ENCODE measurements at regions not wholly inside any gene's neighbourhood (a gene's known extent, or its start where the extent isn't known, plus 50 kb on each side); places are given as distances from the start of the nearest gene placed in this dataset.

DNA sequence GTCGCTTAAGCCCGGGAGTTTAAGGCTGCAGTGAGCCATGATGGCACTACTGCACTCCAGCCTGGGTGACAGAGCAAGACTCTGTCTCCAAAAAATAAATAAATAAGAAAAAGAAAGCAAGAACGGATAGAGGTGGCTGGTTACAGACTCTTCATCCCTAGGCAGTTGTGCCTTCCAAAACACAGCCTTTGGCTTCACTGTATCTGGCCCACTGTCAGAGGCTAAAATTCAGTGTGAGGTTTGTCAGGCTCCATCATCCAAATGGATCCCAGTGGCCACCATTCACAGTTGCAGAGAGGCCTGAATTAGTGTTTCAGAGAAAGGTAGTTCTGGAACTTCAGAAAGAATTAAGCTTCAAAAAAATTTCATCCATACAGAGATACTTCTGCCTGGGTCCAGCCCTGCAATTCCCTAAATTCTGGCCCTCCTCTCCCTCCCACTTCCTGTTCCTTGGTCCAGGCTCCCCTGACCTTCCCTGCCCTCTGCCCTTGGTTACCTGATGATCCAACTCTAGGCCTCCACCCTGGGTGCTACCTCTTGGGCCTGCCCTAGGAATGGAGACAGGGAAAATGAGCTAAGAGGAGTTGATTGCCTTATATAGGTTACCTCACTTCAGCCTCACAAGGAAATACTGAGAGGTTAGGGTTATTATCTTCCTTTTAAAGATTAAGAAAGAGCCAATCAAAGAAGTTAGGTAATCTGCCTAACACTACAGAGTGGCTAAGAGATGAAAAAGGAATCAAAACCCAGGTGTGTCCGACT lies 97.2 kb upstream of the SLC44A1 start:
- DNase-seq: no peak

DNA sequence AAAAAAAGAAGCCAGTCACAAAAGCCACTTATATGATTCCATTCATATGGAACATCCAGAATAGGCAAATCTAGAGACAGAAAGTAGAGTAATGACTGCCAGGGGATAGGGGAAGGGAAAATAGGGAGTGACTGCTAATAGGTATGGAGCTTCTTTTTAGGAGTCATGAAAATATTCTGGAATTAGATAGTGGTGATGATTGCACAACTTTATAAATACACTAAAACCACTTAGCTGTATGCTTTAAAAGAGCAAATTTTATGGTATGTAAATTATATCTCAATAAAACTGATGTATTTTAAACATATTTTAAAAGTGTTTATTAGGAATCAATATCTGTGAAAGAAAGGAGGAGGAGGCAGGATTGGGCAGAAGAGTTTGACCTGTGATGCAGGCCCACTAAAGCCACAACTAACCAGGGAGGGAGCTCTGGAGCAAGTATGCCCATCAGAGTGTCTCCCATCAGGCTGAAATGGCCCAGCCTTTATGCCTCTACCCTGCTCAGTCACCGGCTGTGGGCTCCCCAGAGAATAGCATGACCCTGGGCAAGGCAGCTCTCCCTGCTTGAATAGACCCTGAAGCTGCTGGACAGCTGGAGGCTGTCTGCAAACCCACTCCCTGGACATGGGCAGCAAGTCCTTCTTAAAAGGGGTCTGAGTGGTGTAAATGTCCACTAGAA lies 96.0 kb upstream of the SLC44A1 start:
- DNase-seq: no peak

DNA sequence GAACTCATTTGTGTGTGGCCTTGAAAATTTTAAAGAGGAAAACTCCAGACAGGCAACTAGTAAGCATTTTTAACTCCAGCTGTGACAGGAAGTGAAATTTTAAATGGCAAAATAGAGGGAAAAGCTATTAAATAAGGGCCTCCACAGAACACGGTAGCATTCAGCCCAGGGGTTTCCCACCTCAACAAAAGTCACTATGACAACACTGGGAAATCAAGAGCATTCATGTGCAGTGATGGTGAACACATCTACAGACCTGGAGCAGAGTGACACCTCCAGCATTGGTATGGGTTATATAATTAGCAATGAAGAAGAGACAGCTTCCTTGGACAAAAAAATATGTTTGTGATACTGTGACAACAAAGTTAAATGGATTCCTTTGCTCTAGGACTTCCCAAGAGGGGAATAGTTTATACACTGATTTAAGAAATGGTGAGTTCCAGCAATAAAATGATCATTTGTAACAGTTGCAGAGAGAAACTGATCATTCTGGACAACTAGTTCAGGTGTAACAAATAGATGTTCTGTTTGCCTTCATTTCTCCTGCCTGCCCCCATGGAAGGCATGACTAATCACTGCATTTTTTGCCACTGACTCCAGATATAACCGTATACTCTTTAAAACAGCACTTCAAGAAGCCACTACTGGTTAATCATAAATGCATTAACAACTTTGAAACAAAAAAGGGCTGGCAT lies 93.3 kb upstream of the SLC44A1 start:
- DNase-seq: no peak

DNA sequence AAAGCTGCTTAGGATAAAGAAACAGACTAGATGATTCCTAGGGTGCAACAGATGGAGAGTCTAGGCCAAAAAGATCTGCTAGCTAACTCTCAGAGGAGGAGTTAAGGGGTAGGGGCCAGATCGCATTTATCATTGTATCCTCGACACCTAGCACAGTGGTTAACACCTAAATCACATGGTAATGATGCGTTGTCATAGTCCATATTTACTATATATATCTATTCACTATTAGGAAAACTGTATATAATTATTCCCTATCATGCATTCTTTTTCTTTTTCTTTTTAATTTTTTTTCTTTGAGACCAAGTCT lies 92.8 kb upstream of the SLC44A1 start:
- no peak for DNase-seq

DNA sequence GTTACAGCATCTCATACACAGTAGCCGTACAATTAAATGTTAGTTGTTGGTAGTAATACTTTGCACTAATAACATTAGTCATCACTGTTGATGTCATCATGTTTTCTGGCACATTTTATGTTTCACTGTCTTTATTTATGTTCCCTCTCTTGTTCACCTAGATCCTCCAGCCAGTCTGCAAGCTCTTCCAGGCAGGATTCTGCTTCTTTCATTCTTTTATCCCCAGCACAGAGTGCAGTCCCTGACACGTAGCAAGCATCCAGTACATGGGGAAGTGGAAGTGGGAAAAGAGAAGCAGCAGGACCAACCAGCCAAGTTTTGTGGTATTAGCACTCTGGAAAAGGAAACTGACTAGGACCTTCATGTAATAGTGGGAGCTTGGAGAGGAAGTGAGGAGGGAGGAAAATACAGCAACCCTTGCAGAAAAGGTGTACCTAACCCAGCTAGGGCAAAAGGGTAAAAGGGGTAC lies 89.7 kb upstream of the SLC44A1 start:
- no peak for DNase-seq

DNA sequence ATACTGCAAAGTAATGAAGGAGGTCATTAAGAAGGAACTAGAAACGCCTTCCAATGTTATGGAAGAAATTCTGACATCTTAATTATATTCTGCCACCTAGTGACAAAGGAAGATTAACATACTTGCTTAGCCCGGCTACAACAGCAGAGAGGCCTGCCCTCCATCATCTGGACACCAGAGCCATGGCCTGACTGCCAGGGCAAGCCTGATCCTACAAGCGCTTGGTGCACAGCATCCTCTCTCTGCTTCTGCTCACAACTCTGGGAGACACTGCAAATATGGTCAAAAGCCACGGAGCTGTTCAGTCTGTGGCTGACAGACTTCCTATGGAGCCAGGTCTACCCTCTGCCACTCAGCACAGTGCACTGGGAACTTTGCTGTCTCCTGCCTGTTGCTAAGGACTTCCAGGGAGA lies 87.3 kb upstream of the SLC44A1 start:
- peak; percentile 46 for DNase-seq

DNA sequence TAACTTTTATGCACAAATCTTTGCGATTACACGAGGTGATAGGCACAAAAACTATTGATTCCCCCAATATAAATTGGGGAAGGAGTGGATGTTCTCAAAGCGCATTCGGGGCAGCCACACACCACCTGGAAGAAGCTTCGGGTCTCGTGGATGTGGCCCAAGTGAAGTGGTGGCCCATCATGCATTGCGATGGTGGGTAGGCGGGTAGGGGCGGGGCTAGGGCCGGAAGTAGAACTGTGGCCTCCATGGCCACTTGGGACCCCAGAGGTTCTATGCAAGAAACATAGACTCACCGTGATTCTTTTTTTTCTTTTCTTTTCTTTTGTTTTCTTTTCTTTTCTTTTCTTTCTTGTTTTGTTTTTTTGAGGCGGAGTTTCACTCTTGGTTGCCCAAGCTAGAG lies 86.4 kb upstream of the SLC44A1 start:
- DNase-seq: no peak

DNA sequence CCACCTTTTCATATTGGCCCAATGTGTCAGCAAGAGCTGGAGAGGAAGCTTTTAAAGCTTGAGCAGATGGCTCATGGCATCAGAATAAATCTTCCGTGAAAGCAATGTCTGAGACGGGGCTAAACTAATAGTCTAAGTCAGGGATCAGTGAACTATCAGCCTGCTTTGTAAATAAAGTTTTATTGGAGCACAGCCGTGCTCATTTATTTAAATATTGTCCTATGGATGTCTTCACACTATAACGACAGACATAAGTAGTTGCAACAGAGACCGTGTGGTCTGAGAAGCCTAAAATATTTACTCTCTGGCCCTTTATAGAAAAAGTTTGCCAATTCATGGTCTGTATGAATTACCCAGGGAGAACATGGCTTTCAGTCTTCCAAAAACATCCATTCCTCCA lies 85.6 kb upstream of the SLC44A1 start:
- no peak for DNase-seq

DNA sequence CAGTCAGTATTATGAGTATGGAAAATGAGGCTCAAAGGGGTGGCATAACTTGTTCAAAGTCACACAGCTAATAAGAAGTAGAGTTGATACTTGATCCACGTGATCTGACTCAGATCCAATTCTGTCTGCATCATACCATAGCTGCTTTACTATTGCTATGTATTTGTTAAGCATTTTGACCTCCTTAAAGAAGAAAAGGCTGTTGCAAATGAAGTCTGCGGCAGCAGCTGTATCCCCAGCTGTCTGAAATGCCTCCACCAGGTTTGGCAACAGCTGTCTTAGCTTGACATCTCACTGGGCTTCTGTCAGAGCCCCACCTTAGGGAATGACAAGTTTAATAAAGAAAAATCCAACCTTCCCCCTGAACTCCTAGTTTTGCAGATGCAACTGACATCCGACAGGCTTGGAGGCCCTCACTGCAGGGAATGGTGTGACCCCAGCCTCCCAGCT lies 75.6 kb upstream of the SLC44A1 start:
- DNase-seq: no peak

DNA sequence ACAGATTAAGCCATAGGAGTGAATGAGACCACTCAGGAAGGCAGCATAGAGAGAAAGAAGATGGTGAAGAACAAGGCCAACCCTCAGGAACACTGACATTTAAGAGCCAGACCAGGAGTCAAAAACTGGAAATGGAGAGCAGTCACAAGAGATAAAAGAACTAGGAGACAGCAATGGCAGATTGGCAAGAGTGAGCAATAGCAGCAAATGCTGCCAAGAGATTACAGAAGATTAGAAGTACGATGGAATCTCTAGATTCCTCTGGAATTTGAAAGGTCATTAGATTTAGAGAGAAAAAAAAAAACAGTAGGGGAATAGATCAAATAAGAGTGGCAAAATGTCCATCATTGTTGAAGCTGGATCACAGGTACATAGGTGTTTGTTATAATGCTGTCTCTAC lies 73.4 kb upstream of the SLC44A1 start:
- no peak for DNase-seq

DNA sequence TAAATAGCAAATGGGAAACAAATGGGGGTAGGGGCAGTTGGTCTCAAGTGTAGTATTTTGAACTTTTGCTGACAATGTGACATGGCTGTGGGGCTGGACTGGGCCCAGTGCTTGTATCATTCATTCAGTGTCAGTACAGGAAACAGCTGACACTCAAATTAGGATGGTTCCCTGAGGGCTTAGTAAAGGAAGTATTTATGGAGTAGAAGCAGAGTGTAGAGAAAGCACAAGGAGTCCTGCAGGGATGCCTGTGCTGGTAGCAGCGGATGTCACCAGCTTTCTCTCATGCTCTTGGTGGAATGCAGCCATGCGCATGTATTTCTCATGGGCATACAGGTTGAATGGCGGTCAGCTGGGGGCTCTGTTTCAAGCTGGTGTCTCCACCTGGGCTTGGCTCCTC lies 72.9 kb upstream of the SLC44A1 start:
- DNase-seq: no peak

DNA sequence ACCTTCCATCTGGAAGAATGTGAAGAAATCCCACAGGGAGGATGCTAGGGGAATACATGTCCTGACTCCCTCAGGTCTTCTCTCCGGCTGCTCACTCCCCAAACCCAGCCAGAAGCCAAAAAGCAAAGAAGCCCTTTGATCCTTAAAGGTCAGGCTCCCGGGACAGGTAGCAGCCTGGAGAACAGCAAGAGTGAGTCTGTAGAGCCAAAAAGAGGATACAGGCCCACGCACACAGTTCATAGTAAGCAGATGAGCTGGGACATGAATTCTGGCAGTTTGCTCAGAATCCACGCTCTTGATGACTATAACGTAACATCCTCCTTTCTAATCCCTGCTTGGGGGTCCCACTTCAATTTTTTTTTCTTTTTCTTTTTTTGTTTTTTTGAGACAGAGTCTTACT lies 72.0 kb upstream of the SLC44A1 start:
- no peak for DNase-seq

DNA sequence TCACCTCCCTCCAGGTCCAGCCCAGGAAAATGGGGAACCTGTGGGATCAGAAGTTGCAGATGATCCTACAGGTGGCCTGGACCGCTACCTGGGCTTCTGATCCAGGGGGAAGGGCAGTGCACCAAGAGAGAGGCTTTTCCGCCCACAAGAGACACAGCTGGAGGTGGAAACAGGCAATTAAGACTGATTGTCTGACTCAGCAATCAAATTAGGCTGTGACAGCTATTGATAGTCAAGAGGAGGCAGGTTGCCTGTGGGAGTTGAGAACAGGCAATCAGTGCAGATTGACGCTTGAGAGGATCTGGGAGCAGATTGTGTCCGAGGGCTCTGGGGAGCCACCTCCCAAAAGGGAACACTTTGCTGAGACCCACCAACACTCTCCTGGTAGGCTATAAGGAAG lies 71.1 kb upstream of the SLC44A1 start:
- DNase-seq: no peak

DNA sequence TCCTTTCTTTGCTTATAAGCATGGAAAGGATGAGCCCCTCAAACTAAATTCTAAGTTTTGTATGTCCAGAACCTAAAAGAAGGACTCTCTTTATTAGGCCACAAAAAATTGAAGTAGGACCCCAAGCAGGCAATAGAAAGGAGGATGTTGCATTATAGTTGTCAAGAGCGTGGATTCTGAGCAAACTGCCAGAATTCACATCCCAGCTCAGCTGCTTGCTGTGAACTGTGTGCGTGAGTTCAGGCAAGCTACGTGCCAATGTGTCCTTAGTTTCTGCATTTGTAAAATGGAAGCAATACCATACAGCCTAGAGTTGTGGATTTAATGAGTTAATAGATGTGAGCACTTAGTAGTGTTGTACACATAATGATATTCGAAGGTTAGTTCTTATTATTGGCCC lies 70.6 kb upstream of the SLC44A1 start:
- no peak for DNase-seq

DNA sequence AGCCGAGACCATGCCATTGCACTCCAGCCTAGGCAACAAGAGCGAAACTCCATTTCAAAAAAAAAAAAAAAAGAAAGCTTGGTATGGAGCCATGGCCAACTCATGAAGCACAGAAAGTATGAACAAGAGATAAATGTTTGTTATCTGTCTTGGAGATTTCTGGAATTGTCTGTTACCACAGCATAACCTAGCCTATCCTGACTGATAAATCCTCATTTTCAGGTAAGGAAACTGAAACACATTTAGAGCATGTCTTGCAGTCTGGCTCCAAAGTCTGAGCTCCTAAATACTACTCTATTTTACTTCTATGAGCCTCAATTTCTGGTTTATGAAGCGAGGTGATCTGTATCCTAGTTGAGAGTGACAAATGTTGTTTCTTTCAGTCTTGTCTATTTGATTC lies 68.3 kb upstream of the SLC44A1 start:
- DNase-seq: no peak

DNA sequence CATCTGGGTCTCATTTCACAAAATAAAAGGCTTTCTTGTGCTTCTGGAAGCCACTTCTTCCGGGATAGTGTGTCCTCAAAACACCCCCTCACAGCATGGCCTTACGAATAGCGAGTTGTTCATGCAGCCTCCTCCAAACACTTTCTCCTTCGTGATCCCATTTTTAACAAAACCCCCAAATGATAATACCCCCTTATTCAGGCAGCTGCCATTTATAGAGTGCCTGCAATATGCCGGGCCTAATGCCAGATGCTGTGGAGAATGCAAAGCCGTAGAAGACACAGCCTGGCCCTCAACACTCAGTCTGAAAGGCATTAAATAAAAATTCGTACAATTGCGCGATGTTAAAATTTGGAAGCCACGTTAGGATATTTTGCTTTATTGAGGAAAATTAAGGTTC lies 66.4 kb upstream of the SLC44A1 start:
- no peak for DNase-seq

DNA sequence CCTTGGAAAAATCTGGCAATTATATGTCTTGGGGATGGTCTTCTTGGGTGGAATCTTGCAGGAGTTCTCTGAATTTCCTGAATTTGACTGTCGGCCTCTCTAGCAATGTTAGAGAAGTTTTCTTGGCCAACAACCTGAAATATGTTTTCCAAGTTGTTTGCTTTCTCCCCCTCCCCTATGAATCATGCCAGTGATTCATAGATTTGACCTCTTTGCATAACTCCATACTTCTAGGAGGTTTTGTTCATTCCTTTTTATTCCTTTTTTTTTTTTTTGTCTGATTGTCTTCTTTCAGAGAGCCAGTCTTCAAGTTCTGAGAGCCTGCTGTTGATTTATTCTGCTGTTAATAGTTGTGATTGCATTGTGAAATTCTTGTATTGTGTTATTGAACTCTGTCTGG lies 56.7 kb upstream of the SLC44A1 start:
- DNase-seq: no peak

DNA sequence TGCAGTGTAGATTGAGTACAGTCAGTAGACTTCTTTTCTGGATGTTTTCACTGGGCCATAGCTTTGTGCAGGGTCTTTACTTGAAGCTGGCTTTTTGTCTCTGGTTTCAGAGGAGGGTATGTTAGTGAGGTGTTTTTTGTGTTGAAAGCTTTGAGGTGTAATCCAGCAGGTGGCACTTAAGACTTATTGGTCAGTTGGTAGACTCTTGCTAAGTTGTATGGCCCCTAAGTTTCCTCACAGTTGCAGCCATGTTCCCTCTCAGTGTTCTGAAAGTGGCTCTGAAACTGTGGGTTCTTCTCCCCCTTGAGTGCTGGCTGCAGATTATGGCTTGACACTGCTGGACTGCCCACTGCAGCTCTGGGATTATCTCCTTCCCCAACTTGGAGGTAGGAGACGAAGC lies 55.7 kb upstream of the SLC44A1 start:
- DNase-seq: no peak

DNA sequence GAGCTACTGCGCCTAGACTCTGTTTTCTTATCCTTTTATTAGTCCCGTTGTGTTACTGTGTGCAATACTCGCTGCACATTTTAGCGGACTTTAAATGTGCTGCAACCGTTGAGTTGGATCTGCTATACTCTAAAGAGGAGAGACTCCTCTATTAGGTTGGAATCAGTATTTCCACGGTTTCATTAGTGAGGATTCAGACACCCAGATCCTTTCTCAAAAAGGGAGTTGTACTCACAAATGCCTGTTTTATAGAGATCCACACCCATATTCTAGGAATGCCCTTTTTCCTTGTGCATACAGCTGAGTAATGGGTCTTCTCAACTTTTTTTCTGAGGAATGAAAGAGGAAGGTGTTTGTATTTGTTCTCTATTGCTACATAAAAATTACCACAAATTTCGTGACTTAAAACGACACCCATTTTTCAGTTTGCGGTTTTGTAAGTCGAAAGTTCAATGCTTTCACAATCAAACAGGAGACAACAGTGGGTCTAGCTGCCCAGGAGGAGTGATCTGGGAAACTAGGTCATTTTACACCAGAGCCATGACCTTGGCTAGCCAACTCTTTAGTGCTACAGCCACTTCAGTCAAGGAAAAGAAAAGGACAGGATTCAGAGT lies 52.8 kb upstream of the SLC44A1 start:
- no peak for DNase-seq

DNA sequence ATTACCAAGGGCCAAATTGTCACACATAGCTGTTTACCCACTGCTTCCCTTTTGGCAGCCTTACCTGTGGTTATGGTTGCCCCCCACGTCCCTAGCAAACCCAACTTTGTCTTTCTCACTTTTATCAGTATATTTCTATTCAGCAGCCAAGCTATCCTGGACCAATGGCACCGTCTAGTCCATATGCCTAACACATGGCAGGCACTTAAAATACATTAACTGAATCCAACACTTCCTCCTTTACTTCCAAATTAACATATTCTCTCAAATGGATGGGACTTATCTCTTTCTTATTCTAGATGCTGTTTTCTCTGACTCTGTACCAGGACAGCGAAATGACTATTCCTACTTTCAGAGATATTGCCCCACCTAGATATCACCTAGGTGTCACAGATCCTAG lies 50.9 kb upstream of the SLC44A1 start:
- DNase-seq: no peak

DNA sequence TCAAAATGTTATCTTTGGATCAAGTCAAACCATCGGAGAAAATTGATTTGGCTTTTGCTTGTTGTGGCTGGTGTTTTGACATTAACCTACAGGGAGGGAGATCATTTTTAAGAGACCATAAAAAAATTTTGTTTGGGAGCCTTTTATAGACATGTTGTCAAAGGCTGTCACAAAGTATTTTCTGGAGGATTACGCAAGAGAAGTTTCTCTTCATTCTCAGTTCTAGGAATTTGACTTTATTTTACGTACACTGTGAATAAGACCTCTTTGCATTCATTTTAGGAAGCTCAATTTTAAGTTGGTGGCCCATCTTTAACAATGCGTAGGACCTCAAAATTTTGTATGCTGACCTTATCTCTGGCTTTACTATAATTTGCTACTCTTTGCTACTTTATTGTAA lies 50.2 kb upstream of the SLC44A1 start:
- DNase-seq: no peak

All from right kidney (tissue), 1 donor.